ENCODE measurements at regions not wholly inside any gene's neighbourhood (a gene's known extent, or its start where the extent isn't known, plus 50 kb on each side); places are given as distances from the start of the nearest gene placed in this dataset.

DNA sequence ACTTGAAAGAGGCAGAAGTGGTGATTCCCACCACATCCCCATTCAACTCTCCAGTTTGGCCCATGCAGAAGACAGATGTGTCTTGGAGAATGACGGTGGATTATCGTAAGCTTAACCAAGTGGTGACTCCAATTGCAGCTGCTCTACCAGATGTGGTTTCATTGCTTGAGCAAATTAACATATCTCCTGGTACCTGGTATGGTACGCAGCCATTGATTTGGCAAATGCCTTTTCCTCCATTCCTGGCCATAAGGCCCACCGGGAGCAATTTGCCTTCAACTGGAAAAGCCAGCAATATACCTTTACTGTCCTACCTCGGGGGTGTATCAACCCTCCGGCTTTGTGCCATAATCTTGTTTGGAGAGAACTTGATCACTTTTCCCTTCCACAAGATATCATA, 411.5 kb upstream of the SMIM21 start:
- no peak for TF ChIP-seq EZH2phosphoT487 (IDR thresholded peaks at IDR 0.05)
- TF ChIP-seq, protein P1, sequence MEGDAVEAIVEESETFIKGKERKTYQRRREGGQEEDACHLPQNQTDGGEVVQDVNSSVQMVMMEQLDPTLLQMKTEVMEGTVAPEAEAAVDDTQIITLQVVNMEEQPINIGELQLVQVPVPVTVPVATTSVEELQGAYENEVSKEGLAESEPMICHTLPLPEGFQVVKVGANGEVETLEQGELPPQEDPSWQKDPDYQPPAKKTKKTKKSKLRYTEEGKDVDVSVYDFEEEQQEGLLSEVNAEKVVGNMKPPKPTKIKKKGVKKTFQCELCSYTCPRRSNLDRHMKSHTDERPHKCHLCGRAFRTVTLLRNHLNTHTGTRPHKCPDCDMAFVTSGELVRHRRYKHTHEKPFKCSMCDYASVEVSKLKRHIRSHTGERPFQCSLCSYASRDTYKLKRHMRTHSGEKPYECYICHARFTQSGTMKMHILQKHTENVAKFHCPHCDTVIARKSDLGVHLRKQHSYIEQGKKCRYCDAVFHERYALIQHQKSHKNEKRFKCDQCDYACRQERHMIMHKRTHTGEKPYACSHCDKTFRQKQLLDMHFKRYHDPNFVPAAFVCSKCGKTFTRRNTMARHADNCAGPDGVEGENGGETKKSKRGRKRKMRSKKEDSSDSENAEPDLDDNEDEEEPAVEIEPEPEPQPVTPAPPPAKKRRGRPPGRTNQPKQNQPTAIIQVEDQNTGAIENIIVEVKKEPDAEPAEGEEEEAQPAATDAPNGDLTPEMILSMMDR (IDR thresholded peaks at IDR 0.05) = no peak
